HFF-Myc (cell line): ENCODE measurements at regions not wholly inside any gene's neighbourhood (a gene's known extent, or its start where the extent isn't known, plus 50 kb on each side); places are given as distances from the start of the nearest gene placed in this dataset.

ENCODE experiments used
- DNase-seq: peaks from one replicate; pipeline ENCODE4 v3.0.0-alpha.2; 2011; ENCODE audit warnings: low read depth; ENCODE audit errors: extremely low read depth
- H3K4me3 ChIP-seq: replicated peaks from 2 replicates; pipeline ENCODE4 v1.5.1; 2011; ENCODE audit warnings: low read depth, mild to moderate bottlenecking, control low read depth, low read length
- CTCF ChIP-seq: IDR thresholded peaks from 2 replicates; pipeline ENCODE4 v1.5.1; 2012; ENCODE audit warnings: mild to moderate bottlenecking, low read depth, low read length, control low read depth; ENCODE audit errors: missing control alignments

- no peak for DNase-seq
- no peak overlapping the region for H3K4me3 ChIP-seq
- no peak for TF ChIP-seq CTCF
Observed at GRCh38 chr10:117661316-117661715, 118.8 kb downstream of the EMX2 start.

- H3K4me3 ChIP-seq, result no peak overlapping the region
- no peak for TF ChIP-seq CTCF
- DNase-seq, result no peak
Observed at GRCh38 chr10:117662126-117662525, 119.6 kb downstream of the EMX2 start.

- TF ChIP-seq CTCF, result no peak
- no peak for DNase-seq
- H3K4me3 ChIP-seq, result no peak overlapping the region
Observed at GRCh38 chr10:117662751-117663540, 120.4 kb downstream of the EMX2 start.

- TF ChIP-seq CTCF, result no peak
- peak; percentile 84 for DNase-seq
- no peak overlapping the region for H3K4me3 ChIP-seq
Observed at GRCh38 chr10:117663750-117664149, 121.2 kb downstream of the EMX2 start.

GRCh38 chr10:117664288-117664687, 121.7 kb downstream of the EMX2 start:
- no peak overlapping the region for H3K4me3 ChIP-seq
- TF ChIP-seq CTCF, result no peak
- no peak for DNase-seq

- H3K4me3 ChIP-seq, result no peak overlapping the region
- DNase-seq, result no peak
- no peak for TF ChIP-seq CTCF
Observed at GRCh38 chr10:117666166-117666565, 123.6 kb downstream of the EMX2 start.

GRCh38 chr10:117666965-117667364, 124.4 kb downstream of the EMX2 start:
- no peak overlapping the region for H3K4me3 ChIP-seq
- no peak for DNase-seq
- no peak for TF ChIP-seq CTCF
